A673 (cell line): ENCODE measurements at regions not wholly inside any gene's neighbourhood (a gene's known extent, or its start where the extent isn't known, plus 50 kb on each side); places are given as distances from the start of the nearest gene placed in this dataset.

Experiments used
- EZH2 ChIP-seq: fragments of 200-600 bp; sonication (generic); IDR thresholded peaks from 2 replicates; pipeline ENCODE4 v1.6.1; 2017; ENCODE audit warnings: borderline replicate concordance, low read depth, mild to moderate bottlenecking, mixed read lengths, antibody characterized with exemption, low read length; ENCODE audit not compliant: poor library complexity, severe bottlenecking
- TF ChIP-seq, protein P1 (sequence below): fragments of 300-800, 200-600 bp; sonication (generic); conservative IDR thresholded peaks from 2 replicates; pipeline ENCODE4 v1.5.1; 2017; ENCODE audit warnings: low read depth, mild to moderate bottlenecking, antibody characterized with exemption, low read length, moderate library complexity, mixed read lengths

GRCh38 chr5:54643685-54644106 lies 126.1 kb downstream of the SNX18 start:
- TF ChIP-seq, protein P1, sequence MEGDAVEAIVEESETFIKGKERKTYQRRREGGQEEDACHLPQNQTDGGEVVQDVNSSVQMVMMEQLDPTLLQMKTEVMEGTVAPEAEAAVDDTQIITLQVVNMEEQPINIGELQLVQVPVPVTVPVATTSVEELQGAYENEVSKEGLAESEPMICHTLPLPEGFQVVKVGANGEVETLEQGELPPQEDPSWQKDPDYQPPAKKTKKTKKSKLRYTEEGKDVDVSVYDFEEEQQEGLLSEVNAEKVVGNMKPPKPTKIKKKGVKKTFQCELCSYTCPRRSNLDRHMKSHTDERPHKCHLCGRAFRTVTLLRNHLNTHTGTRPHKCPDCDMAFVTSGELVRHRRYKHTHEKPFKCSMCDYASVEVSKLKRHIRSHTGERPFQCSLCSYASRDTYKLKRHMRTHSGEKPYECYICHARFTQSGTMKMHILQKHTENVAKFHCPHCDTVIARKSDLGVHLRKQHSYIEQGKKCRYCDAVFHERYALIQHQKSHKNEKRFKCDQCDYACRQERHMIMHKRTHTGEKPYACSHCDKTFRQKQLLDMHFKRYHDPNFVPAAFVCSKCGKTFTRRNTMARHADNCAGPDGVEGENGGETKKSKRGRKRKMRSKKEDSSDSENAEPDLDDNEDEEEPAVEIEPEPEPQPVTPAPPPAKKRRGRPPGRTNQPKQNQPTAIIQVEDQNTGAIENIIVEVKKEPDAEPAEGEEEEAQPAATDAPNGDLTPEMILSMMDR = no peak
- no peak for TF ChIP-seq EZH2
